ENCODE measurements at regions not wholly inside any gene's neighbourhood (a gene's known extent, or its start where the extent isn't known, plus 50 kb on each side); places are given as distances from the start of the nearest gene placed in this dataset.

DNA sequence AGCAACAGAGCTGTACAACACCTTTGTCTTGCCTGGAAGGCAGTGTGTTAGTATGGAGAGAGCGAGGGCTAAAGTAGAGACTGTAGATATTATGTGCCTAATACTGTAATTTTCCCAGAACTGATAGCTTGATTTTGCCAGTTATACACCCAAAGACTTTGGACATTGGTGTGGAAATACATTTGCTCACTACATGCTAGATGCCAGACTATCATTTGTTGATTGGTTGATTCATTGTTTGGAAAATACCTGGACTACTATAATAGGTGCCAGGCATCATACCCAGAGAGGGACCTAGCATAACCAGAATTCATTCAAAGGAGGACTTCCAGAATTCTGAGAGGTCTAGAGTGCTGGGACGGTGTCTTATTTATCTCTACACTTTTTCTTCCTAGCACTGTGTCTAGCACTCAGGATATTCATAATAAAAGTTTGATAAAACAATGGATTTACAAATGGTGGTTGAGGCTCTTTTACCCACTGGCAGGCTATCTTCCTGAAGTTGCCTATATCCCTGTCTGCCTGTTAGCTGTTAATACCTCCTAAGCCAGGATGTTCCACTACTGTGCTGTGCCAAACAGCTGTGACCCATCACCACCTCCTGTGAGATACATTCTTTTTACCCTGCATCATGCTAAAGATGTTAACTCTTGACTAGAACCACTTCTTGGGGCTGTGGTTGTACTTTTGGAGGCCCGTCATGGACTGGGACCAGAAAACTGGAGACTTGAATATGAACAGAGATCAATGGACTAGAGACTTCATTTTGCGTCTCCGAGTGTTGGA is 72.2 kb upstream of the FUCA2 start:
- H3K9ac ChIP-seq (ENCODE audit: low read length in 3 of 3) = no peak overlapping the region
- DNase-seq = no peak
- intact Hi-C loops (cut with DNase I) = no loop called here
- H3K4me1 ChIP-seq (ENCODE audit: control insufficient read depth in 2 of 3, insufficient read depth in 2 of 3, low read depth in 1 of 3, low read length in 3 of 3) = no peaks in the 10 kb centered on the region
- TF ChIP-seq, protein P1, sequence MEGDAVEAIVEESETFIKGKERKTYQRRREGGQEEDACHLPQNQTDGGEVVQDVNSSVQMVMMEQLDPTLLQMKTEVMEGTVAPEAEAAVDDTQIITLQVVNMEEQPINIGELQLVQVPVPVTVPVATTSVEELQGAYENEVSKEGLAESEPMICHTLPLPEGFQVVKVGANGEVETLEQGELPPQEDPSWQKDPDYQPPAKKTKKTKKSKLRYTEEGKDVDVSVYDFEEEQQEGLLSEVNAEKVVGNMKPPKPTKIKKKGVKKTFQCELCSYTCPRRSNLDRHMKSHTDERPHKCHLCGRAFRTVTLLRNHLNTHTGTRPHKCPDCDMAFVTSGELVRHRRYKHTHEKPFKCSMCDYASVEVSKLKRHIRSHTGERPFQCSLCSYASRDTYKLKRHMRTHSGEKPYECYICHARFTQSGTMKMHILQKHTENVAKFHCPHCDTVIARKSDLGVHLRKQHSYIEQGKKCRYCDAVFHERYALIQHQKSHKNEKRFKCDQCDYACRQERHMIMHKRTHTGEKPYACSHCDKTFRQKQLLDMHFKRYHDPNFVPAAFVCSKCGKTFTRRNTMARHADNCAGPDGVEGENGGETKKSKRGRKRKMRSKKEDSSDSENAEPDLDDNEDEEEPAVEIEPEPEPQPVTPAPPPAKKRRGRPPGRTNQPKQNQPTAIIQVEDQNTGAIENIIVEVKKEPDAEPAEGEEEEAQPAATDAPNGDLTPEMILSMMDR (IDR thresholded peaks at IDR 0.05; ENCODE audit: borderline replicate concordance, extremely low read depth, insufficient read depth) = no peak
- no peak overlapping the region for H3K4me3 ChIP-seq (ENCODE audit: low read length in 3 of 3)
- H3K27me3 ChIP-seq (ENCODE audit: control insufficient read depth, insufficient read depth, low read length) = no peaks in the 10 kb centered on the region
- H3K36me3 ChIP-seq (ENCODE audit: control insufficient read depth in 2 of 3, insufficient read depth in 3 of 3, low read length in 3 of 3) = no peaks in the 10 kb centered on the region
- H3K9me3 ChIP-seq (ENCODE audit: control insufficient read depth in 2 of 3, insufficient read depth in 1 of 3, low read length in 3 of 3) = no peaks in the 10 kb centered on the region
- H3K27ac ChIP-seq (ENCODE audit: low read depth in 2 of 2, low read length in 2 of 2) = no peak overlapping the region
- FAIRE-seq = no peak

DNA sequence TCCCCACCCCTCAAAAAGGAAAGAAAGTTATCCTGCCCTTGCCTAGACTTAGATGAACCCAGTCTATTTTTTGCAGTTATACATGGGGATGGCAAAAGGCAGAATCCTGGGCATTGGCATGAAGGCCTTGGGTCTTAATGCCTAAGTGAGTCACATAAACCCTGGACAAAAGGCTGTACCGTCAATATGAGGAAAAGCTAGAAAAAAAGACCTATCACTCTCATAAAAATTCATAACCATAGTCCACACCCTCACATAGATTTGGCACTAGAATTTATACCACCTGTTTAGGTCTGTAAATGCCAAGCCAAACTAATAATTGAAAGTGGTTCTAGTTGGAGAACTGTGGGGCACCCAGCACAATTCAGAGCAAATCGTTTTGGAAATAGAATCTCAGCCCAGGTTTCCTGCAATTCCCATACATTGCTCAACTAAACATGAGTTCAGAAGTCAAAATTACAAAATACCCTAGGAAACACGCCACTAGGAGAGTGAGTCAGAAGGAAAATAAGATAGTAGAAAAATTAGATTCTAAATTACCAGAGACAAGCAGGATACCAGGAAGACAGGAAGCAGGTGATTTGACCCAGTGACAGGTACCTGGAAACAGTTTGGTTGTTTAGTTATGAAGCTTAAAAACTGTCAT is 70.4 kb upstream of the FUCA2 start:
- Histone ChIP-seq H3K9ac (ENCODE audit: low read length in 3 of 3) (no peak overlapping the region), H3K4me3 (ENCODE audit: low read length in 3 of 3) (no peak overlapping the region), H3K27me3 (ENCODE audit: control insufficient read depth, insufficient read depth, low read length) (no peaks in the 10 kb centered on the region), H3K27ac (ENCODE audit: low read depth in 2 of 2, low read length in 2 of 2) (no peak overlapping the region), H3K9me3 (ENCODE audit: control insufficient read depth in 2 of 3, insufficient read depth in 1 of 3, low read length in 3 of 3) (no peaks in the 10 kb centered on the region), H3K36me3 (ENCODE audit: control insufficient read depth in 2 of 3, insufficient read depth in 3 of 3, low read length in 3 of 3) (no peaks in the 10 kb centered on the region), H3K4me1 (ENCODE audit: control insufficient read depth in 2 of 3, insufficient read depth in 2 of 3, low read depth in 1 of 3, low read length in 3 of 3) (no peaks in the 10 kb centered on the region)
- no peak for DNase-seq
- TF ChIP-seq, protein P1 (IDR thresholded peaks at IDR 0.05; ENCODE audit: borderline replicate concordance, extremely low read depth, insufficient read depth) = no peak
- no peak for FAIRE-seq
- intact Hi-C loops (cut with DNase I) = no loop called here

DNA sequence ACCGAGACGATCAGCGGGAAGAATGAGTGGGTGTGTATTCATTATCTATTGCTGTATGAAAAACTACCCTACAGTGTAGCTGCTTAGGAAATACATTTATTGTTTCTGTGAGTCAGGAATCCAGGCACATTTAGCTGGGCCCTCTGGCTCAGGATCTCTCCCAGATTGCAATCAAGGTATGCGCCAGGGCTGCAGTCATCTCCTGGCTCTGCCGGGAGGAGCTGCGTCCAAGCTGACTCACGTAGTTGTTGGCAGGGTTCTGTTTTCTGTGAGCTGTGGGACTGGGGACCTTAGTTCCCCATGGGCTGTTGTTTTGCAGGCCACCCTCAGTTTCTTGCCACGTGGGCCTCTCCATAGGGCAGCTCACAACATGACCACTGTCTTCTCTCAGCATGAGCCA is 68.2 kb upstream of the FUCA2 start:
- H3K9me3 ChIP-seq (ENCODE audit: control insufficient read depth in 2 of 3, insufficient read depth in 1 of 3, low read length in 3 of 3) = no peaks in the 10 kb centered on the region
- intact Hi-C loops (cut with DNase I) = loop anchor here (10.0 kb wide), 1 partner anchor 435 kb away; no protein-coding TSS in a partner anchor
- no peaks in the 10 kb centered on the region for H3K36me3 ChIP-seq (ENCODE audit: control insufficient read depth in 2 of 3, insufficient read depth in 3 of 3, low read length in 3 of 3)
- H3K4me1 ChIP-seq (ENCODE audit: control insufficient read depth in 2 of 3, insufficient read depth in 2 of 3, low read depth in 1 of 3, low read length in 3 of 3) = no peaks in the 10 kb centered on the region
- no peak for DNase-seq
- no peak overlapping the region for H3K27ac ChIP-seq (ENCODE audit: low read depth in 2 of 2, low read length in 2 of 2)
- TF ChIP-seq, protein P1 (IDR thresholded peaks at IDR 0.05; ENCODE audit: borderline replicate concordance, extremely low read depth, insufficient read depth) = no peak
- no peak overlapping the region for H3K4me3 ChIP-seq (ENCODE audit: low read length in 3 of 3)
- no peak overlapping the region for H3K9ac ChIP-seq (ENCODE audit: low read length in 3 of 3)
- FAIRE-seq = no peak
- no peaks in the 10 kb centered on the region for H3K27me3 ChIP-seq (ENCODE audit: control insufficient read depth, insufficient read depth, low read length)
